ENCODE measurements at regions not wholly inside any gene's neighbourhood (a gene's known extent, or its start where the extent isn't known, plus 50 kb on each side); places are given as distances from the start of the nearest gene placed in this dataset.

GRCh38 chr5:175775416-175775815 is 96.0 kb upstream of the CPLX2 start:
- TF ChIP-seq, protein P1, sequence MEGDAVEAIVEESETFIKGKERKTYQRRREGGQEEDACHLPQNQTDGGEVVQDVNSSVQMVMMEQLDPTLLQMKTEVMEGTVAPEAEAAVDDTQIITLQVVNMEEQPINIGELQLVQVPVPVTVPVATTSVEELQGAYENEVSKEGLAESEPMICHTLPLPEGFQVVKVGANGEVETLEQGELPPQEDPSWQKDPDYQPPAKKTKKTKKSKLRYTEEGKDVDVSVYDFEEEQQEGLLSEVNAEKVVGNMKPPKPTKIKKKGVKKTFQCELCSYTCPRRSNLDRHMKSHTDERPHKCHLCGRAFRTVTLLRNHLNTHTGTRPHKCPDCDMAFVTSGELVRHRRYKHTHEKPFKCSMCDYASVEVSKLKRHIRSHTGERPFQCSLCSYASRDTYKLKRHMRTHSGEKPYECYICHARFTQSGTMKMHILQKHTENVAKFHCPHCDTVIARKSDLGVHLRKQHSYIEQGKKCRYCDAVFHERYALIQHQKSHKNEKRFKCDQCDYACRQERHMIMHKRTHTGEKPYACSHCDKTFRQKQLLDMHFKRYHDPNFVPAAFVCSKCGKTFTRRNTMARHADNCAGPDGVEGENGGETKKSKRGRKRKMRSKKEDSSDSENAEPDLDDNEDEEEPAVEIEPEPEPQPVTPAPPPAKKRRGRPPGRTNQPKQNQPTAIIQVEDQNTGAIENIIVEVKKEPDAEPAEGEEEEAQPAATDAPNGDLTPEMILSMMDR (conservative IDR thresholded peaks at IDR 0.05 in 1 of 2, IDR thresholded peaks at IDR 0.05 in 1 of 2; ENCODE audit: low read depth in 1 of 2, low read length in 2 of 2) = no peak
- no peak for TF ChIP-seq EZH2 (IDR thresholded peaks at IDR 0.05; ENCODE audit: low read length, missing control alignments)

Measured in fibroblast of lung (primary cell).